A673 (cell line): ENCODE measurements at regions not wholly inside any gene's neighbourhood (a gene's known extent, or its start where the extent isn't known, plus 50 kb on each side); places are given as distances from the start of the nearest gene placed in this dataset.
"Not testable (repeated sequence)": the region's sequence is repeated elsewhere in the genome, so short reads cannot be mapped to it uniquely, and the experiment has no call there.

Source experiments
- BruUV-seq: library from RNA; stranded (reverse); fragments of 400-500 nt; replicated peaks from 2 replicates; lab custom pipeline; 2021; lab: Mats Ljungman, UMichigan
- CTCF ChIA-PET: fragments of 300-600 bp; sonication (Branson Sonifier 250); formaldehyde crosslinking; loops from one replicate; lab custom pipeline; 2022; ENCODE audit warnings: antibody characterized with exemption; lab: Charles Lee
- POLR2A ChIA-PET: fragments of 300-600 bp; sonication (Branson Sonifier 250); formaldehyde crosslinking; loops from one replicate; lab custom pipeline; 2022; ENCODE audit warnings: antibody characterized with exemption; ENCODE audit not compliant: low non-redundant PET; lab: Charles Lee
- DNase-seq: peaks from one replicate; pipeline ENCODE4 v3.0.0-alpha.2; 2015; ENCODE audit warnings: low spot score
- H3K27ac ChIP-seq: fragments of 200-600 bp; sonication (generic); 2 replicates; pipeline ENCODE4 v1.5.1; 2016; ENCODE audit warnings: mixed run types, low read depth, mild to moderate bottlenecking, mixed read lengths, antibody characterized with exemption, low read length; ENCODE audit not compliant: poor library complexity, severe bottlenecking
- H3K27me3 ChIP-seq: fragments of 200-600 bp; sonication (generic); replicated peaks from 2 replicates; pipeline ENCODE4 v1.6.1; 2017; ENCODE audit warnings: mixed run types, low read depth, mild to moderate bottlenecking, mixed read lengths, antibody characterized with exemption, low read length; ENCODE audit not compliant: insufficient read depth, poor library complexity
- H3K36me3 ChIP-seq: fragments of 200-600 bp; sonication (generic); 2 replicates; pipeline ENCODE4 v1.6.1; 2016; ENCODE audit warnings: mixed run types, mild to moderate bottlenecking, mixed read lengths, antibody characterized with exemption, low read length; ENCODE audit not compliant: insufficient read depth, poor library complexity, severe bottlenecking
- H3K4me1 ChIP-seq: fragments of 200-600 bp; sonication (generic); 2 replicates; pipeline ENCODE4 v1.6.1; 2017; ENCODE audit warnings: mixed run types, mild to moderate bottlenecking, mixed read lengths, antibody characterized with exemption, low read length; ENCODE audit not compliant: insufficient read depth, poor library complexity, severe bottlenecking
- H3K4me3 ChIP-seq: fragments of 200-600 bp; sonication (generic); 2 replicates; pipeline ENCODE4 v1.5.1; 2016; ENCODE audit warnings: low read depth, mixed run types, mild to moderate bottlenecking, mixed read lengths, low read length; ENCODE audit not compliant: poor library complexity, severe bottlenecking
- H3K9me3 ChIP-seq: fragments of 200-600 bp; sonication (generic); 2 replicates; pipeline ENCODE4 v1.6.1; 2016; ENCODE audit warnings: mixed run types, low read depth, mild to moderate bottlenecking, mixed read lengths, antibody characterized with exemption, low read length; ENCODE audit not compliant: poor library complexity, severe bottlenecking
- intact Hi-C: fragments of 100-400 bp; cut with micrococcal nuclease; formaldehyde crosslinking; loops from one replicate; pipeline ENCODE4 v1.10.0; 2022; ENCODE audit not compliant: unreplicated experiment

GRCh38 chr1:143826162-143826561 lies 145.6 kb downstream of the FAM72C start:
- H3K27ac ChIP-seq, H3K27me3 ChIP-seq, H3K9me3 ChIP-seq, intact Hi-C loops, H3K4me1 ChIP-seq, H3K36me3 ChIP-seq, H3K4me3 ChIP-seq, CTCF ChIA-PET, POLR2A ChIA-PET, BruUV-seq, DNase-seq: not testable (repeated sequence)

DNA sequence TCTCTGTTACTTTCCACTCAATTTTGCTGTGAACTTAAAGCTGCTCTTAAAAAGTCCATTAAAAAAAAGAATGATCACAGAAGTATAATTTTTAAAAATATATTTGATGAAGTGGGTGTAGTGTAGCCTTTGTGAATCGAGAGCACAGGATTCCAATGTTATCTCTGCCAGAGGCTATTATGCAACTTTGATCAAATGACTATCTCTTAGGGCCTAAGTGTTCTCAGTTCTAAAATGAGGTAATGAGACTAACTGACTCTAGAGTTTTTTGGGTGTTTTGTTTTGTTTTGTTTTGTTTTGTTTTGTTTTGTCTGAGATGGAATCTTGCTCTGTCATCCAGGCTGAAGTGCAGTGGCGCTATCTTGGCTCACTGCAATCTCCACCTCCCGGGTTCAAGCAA lies 147.5 kb downstream of the FAM72C start:
- intact Hi-C loops, DNase-seq, H3K9me3 ChIP-seq, CTCF ChIA-PET, BruUV-seq, H3K4me1 ChIP-seq, H3K36me3 ChIP-seq, H3K27me3 ChIP-seq, H3K27ac ChIP-seq, POLR2A ChIA-PET, H3K4me3 ChIP-seq: not testable (repeated sequence)

GRCh38 chr1:143820058-143820457 lies 151.7 kb downstream of the FAM72C start:
- intact Hi-C loops, H3K9me3 ChIP-seq, CTCF ChIA-PET, H3K36me3 ChIP-seq, H3K27ac ChIP-seq, POLR2A ChIA-PET, H3K4me3 ChIP-seq, H3K27me3 ChIP-seq, BruUV-seq, H3K4me1 ChIP-seq, DNase-seq: not testable (repeated sequence)

DNA sequence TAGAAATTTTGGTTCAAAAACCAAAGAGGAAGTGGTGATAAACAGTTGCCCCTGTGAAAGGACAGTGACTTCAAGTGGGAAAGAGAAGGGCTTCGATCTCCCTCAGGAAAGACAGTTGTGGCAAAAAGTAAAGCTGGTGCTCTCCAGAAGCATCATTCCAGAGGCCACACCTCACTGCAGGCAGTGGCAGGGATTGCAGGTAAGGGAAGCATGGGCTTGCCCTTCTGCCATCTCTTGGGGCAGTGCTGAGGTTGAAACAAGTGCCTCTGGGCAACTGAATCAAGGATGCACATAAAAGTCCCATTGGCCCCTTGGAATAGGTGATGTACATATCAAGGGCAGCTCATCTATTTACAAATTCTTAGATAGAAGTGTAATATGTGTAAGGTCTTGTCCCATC lies 155.4 kb downstream of the FAM72C start:
- H3K4me1 ChIP-seq, intact Hi-C loops, H3K27ac ChIP-seq, BruUV-seq, H3K27me3 ChIP-seq, H3K9me3 ChIP-seq, POLR2A ChIA-PET, H3K4me3 ChIP-seq, DNase-seq, CTCF ChIA-PET, H3K36me3 ChIP-seq: not testable (repeated sequence)

- H3K4me1 ChIP-seq, CTCF ChIA-PET, POLR2A ChIA-PET, H3K4me3 ChIP-seq, H3K27ac ChIP-seq, H3K9me3 ChIP-seq, DNase-seq, intact Hi-C loops, H3K27me3 ChIP-seq, BruUV-seq, H3K36me3 ChIP-seq: not testable (repeated sequence)
These were observed 166.4 kb downstream of the FAM72C start for GRCh38 chr1:143805374-143805773.

GRCh38 chr1:143804707-143805356 lies 167.0 kb downstream of the FAM72C start:
- H3K9me3 ChIP-seq, CTCF ChIA-PET, DNase-seq, H3K27ac ChIP-seq, H3K4me1 ChIP-seq, H3K27me3 ChIP-seq, intact Hi-C loops, H3K36me3 ChIP-seq, POLR2A ChIA-PET, BruUV-seq: not testable (repeated sequence)
- peak overlapping the region; percentile 72 for H3K4me3 ChIP-seq

DNA sequence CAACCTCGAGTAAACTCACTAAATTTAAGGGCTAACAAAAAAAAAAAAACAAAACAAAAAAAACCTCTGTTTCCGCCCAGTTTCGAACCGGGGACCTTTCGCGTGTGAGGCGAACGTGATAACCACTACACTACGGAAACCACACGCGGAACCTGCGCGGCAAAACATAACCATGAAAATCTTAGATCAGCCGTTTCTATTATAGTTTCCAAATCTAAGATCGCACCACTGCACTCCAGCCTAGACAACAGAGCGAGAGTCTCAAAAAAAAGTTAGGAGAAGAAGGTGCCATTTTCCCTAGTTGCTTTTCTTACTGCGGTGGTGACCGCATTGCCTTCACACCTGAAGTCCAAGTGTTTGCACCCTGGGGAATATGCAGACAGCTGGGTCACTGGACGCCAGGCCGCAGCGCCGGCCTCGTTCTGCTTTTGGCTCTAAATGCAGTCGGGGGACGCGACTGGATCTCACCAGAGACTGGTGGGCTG lies 167.8 kb downstream of the FAM72C start:
- intact Hi-C loops, H3K27me3 ChIP-seq, H3K9me3 ChIP-seq, H3K4me1 ChIP-seq, H3K36me3 ChIP-seq, CTCF ChIA-PET, BruUV-seq, POLR2A ChIA-PET: not testable (repeated sequence)
- Histone ChIP-seq H3K27ac (peak overlapping the region; percentile 30), H3K4me3 (peak overlapping the region; percentile 72)
- peak; percentile 73 for DNase-seq

DNA sequence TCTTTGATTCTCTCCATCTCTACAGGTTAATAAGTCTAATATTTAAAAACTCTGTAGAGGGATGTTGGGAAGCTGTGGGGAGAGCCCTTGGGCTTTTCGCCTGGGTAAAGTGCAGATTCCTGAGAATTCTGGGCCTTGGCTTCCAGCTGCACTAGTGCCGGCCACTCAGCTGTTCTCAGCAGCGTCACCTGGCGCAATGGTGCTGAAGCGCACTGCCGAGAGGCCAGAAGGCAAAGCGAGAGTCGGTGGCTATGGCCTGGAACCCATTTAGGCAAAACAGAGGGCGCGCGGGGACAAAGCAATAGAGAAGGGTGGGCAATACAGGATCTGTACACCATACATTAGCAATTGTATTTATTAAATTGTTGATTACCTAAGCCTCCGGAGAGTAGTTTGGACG lies 168.7 kb downstream of the FAM72C start:
- H3K36me3 ChIP-seq, POLR2A ChIA-PET, H3K4me1 ChIP-seq, BruUV-seq, DNase-seq, H3K27me3 ChIP-seq, intact Hi-C loops, H3K4me3 ChIP-seq, CTCF ChIA-PET, H3K27ac ChIP-seq, H3K9me3 ChIP-seq: not testable (repeated sequence)
